H1 (cell line): ENCODE measurements at regions not wholly inside any gene's neighbourhood (a gene's known extent, or its start where the extent isn't known, plus 50 kb on each side); places are given as distances from the start of the nearest gene placed in this dataset.

Experiments
- CTCF ChIA-PET: fragments of 300-600 bp; sonication (Branson Sonifier 250); formaldehyde crosslinking; loops from one replicate; lab custom pipeline; 2021; ENCODE audit not compliant: partially characterized antibody; lab: Charles Lee
- POLR2A ChIA-PET: fragments of 300-600 bp; sonication (Branson Sonifier 250); formaldehyde crosslinking; loops from one replicate; lab custom pipeline; 2021; ENCODE audit warnings: inconsistent platforms; ENCODE audit not compliant: partially characterized antibody; lab: Charles Lee
- DNase-seq, 2 experiments: peaks; one replicate each; pipeline versions ENCODE4 v3.0.0 to v3.0.0-alpha.2; 2010 to 2022; ENCODE audit warnings: low spot score in 2 of 2, low read depth in 1 of 2, mixed read lengths in 1 of 2
- FAIRE-seq: peaks from 2 replicates; lab custom pipeline; 2011; peaks lifted over from hg19 to GRCh38; lab: Jason Lieb, UNC
- H2AFZ ChIP-seq: 2 replicates; pipeline ENCODE4 v1.8.1; 2012; ENCODE audit warnings: low read length, inconsistent platforms
- H2AK5ac ChIP-seq: 2 replicates; pipeline ENCODE4 v1.6.1; 2013; ENCODE audit warnings: low read depth, low read length
- H2BK120ac ChIP-seq: replicated peaks from 2 replicates; pipeline ENCODE3; 2013; ENCODE audit warnings: low read depth, low read length, inconsistent platforms
- H2BK12ac ChIP-seq: 2 replicates; pipeline ENCODE4 v1.6.1; 2013; ENCODE audit warnings: low read depth, low read length
- H2BK15ac ChIP-seq: 2 replicates; pipeline ENCODE4 v1.6.1; 2013; ENCODE audit warnings: low read length
- H2BK20ac ChIP-seq: 2 replicates; pipeline ENCODE4 v1.6.1; 2013; ENCODE audit warnings: low read length
- H2BK5ac ChIP-seq: 2 replicates; pipeline ENCODE4 v1.6.1; 2013; ENCODE audit warnings: low read depth, low read length
- H3K14ac ChIP-seq: 2 replicates; pipeline ENCODE4 v1.6.1; 2013; ENCODE audit warnings: inconsistent platforms; ENCODE audit not compliant: insufficient read length
- H3K18ac ChIP-seq: 2 replicates; pipeline ENCODE4 v1.6.1; 2013; ENCODE audit warnings: low read length; ENCODE audit errors: extremely low read depth
- H3K23ac ChIP-seq: 2 replicates; pipeline ENCODE4 v1.6.1; 2013; ENCODE audit warnings: inconsistent platforms; ENCODE audit not compliant: insufficient read length
- H3K23me2 ChIP-seq: 2 replicates; pipeline ENCODE4 v1.6.1; 2013; ENCODE audit warnings: low read depth, low read length
- H3K27ac ChIP-seq: 2 replicates; pipeline ENCODE4 v1.6.1; 2011; ENCODE audit warnings: low read depth, low read length, inconsistent platforms
- H3K27me3 ChIP-seq, 4 experiments: replicated peaks in 1 of 4; 1 replicate in 1 of 4; 2 replicates in 3 of 4; pipeline versions ENCODE4 v1.6.1 to v1.8.1; 2011 to 2013; ENCODE audit warnings: low read length in 3 of 4, mild to moderate bottlenecking in 3 of 4, inconsistent platforms in 2 of 4, mixed read lengths in 2 of 4, moderate library complexity in 1 of 4; ENCODE audit not compliant: control insufficient read depth in 3 of 4, insufficient read depth in 3 of 4; ENCODE audit errors: extremely low read depth in 1 of 4
- H3K36me3 ChIP-seq, 4 experiments: 2 replicates each; pipeline versions ENCODE4 v1.6.1 to v1.8.1; 2011 to 2013; ENCODE audit warnings: mild to moderate bottlenecking in 4 of 4, low read length in 3 of 4, moderate library complexity in 2 of 4, control low read depth in 1 of 4, inconsistent platforms in 1 of 4; ENCODE audit not compliant: insufficient read depth in 4 of 4, control insufficient read depth in 2 of 4
- H3K4ac ChIP-seq: replicated peaks from 2 replicates; pipeline ENCODE3; 2013; ENCODE audit warnings: low read length, low read depth, mixed read lengths, inconsistent platforms; ENCODE audit not compliant: insufficient read length
- H3K4me1 ChIP-seq, 4 experiments: replicated peaks in 1 of 4; 1 replicate in 1 of 4; 2 replicates in 3 of 4; pipeline versions ENCODE4 v1.6.1 to v1.8.1; 2011 to 2013; ENCODE audit warnings: low read length in 3 of 4, inconsistent platforms in 2 of 4, mixed read lengths in 1 of 4; ENCODE audit not compliant: insufficient read depth in 4 of 4, control insufficient read depth in 3 of 4
- H3K4me2 ChIP-seq, 2 experiments: 2 replicates each; pipeline versions ENCODE4 v1.6.1 to v1.8.1; 2011 to 2013; ENCODE audit warnings: low read depth in 2 of 2, low read length in 2 of 2, control low read depth in 1 of 2, inconsistent platforms in 1 of 2, mild to moderate bottlenecking in 1 of 2; ENCODE audit not compliant: insufficient read depth in 1 of 2
- H3K4me3 ChIP-seq, 4 experiments: fragments of 200-600, 300-600 bp in 1 of 4; sonication (generic), shearing (Covaris generic), sonication (Bioruptor Twin) in 1 of 4; 2 replicates each; pipeline versions ENCODE4 v1.5.1 to v1.8.1; 2011 to 2016; ENCODE audit warnings: low read length in 4 of 4, low read depth in 3 of 4, control low read depth in 2 of 4, inconsistent platforms in 2 of 4, mild to moderate bottlenecking in 2 of 4, mixed read lengths in 1 of 4, moderate library complexity in 1 of 4; ENCODE audit not compliant: insufficient read depth in 2 of 4; ENCODE audit errors: extremely low read depth in 1 of 4
- H3K56ac ChIP-seq: replicated peaks from 2 replicates; pipeline ENCODE3; 2013; ENCODE audit warnings: low read depth, mild to moderate bottlenecking, mixed read lengths, low read length, inconsistent platforms; ENCODE audit not compliant: insufficient read length
- H3K79me1 ChIP-seq: 2 replicates; pipeline ENCODE4 v1.6.1; 2013; ENCODE audit warnings: low read depth, low read length, control low read depth
- H3K79me2 ChIP-seq, 2 experiments: 2 replicates each; pipeline versions ENCODE4 v1.6.1 to v1.8.1; 2012 to 2013; ENCODE audit warnings: low read length in 2 of 2, mild to moderate bottlenecking in 2 of 2, inconsistent platforms in 1 of 2; ENCODE audit not compliant: insufficient read depth in 2 of 2, control insufficient read depth in 1 of 2
- H3K9ac ChIP-seq, 4 experiments: replicated peaks in 1 of 4; 1 replicate in 1 of 4; 2 replicates in 3 of 4; pipeline versions ENCODE4 v1.6.1 to v1.8.1; 2011 to 2013; ENCODE audit warnings: low read depth in 3 of 4, low read length in 3 of 4, control low read depth in 2 of 4, mild to moderate bottlenecking in 2 of 4, moderate library complexity in 2 of 4, inconsistent platforms in 1 of 4; ENCODE audit errors: extremely low read depth in 1 of 4
- H3K9me3 ChIP-seq, 2 experiments: 2 replicates each; pipeline versions ENCODE4 v1.6.1 to v1.8.1; 2012 to 2013; ENCODE audit warnings: mild to moderate bottlenecking in 2 of 2, moderate library complexity in 2 of 2, control low read depth in 1 of 2, inconsistent platforms in 1 of 2, low read depth in 1 of 2, low read length in 1 of 2, mixed read lengths in 1 of 2; ENCODE audit not compliant: insufficient read depth in 2 of 2
- H4K20me1 ChIP-seq, 2 experiments: replicated peaks in 1 of 2; 2 replicates each; pipeline versions ENCODE3 to v1.8.1; 2011 to 2013; ENCODE audit warnings: inconsistent platforms in 2 of 2, low read length in 2 of 2, mild to moderate bottlenecking in 1 of 2; ENCODE audit not compliant: insufficient read depth in 2 of 2, control insufficient read depth in 1 of 2
- H4K5ac ChIP-seq: 2 replicates; pipeline ENCODE4 v1.6.1; 2013; ENCODE audit warnings: low read length, low read depth, mixed read lengths, inconsistent platforms; ENCODE audit not compliant: insufficient read length
- H4K8ac ChIP-seq: 2 replicates; pipeline ENCODE4 v1.8.0; 2013; ENCODE audit warnings: mild to moderate bottlenecking, moderate library complexity, low read length, inconsistent platforms; ENCODE audit not compliant: insufficient read depth; ENCODE audit errors: extremely low read depth
- H4K91ac ChIP-seq: replicated peaks from 2 replicates; pipeline ENCODE3; 2013; ENCODE audit warnings: low read length, mixed read lengths, inconsistent platforms; ENCODE audit not compliant: insufficient read length
- BACH1 ChIP-seq: IDR thresholded peaks from 2 replicates; pipeline ENCODE4 v1.6.1; 2012; ENCODE audit warnings: low read length, improper control_type of control experiment
- CBX5 ChIP-seq: fragments of 300-800, 300-1000 bp; sonication (generic); IDR thresholded peaks from 2 replicates; pipeline ENCODE4 v1.7.1; 2016; ENCODE audit warnings: antibody characterized with exemption, low read length, low read depth
- CTBP2 ChIP-seq: IDR thresholded peaks from 2 replicates; pipeline ENCODE4 v1.7.0; 2011; ENCODE audit warnings: borderline replicate concordance, mild to moderate bottlenecking, moderate library complexity, mixed read lengths, low read length; ENCODE audit not compliant: insufficient read depth, insufficient read length
- EP300 ChIP-seq, 2 experiments: IDR thresholded peaks; 1 replicate in 1 of 2; 2 replicates in 1 of 2; pipeline ENCODE4 v1.6.1; 2011 to 2012; ENCODE audit warnings: low read depth in 2 of 2, low read length in 2 of 2, mild to moderate bottlenecking in 2 of 2, borderline replicate concordance in 1 of 2, inconsistent platforms in 1 of 2, moderate library complexity in 1 of 2
- EZH2 ChIP-seq: fragments of 200-600 bp; sonication (generic); IDR thresholded peaks from 2 replicates; pipeline ENCODE4 v1.7.1; 2012; ENCODE audit warnings: low read depth, mild to moderate bottlenecking, moderate library complexity, low read length, inconsistent platforms; ENCODE audit not compliant: severe bottlenecking
- HDAC6 ChIP-seq: IDR thresholded peaks from one replicate; pipeline ENCODE4 v1.7.1; 2012; ENCODE audit warnings: low read depth, mild to moderate bottlenecking, inconsistent platforms, low read length, moderate library complexity
- JUN ChIP-seq: IDR thresholded peaks from 2 replicates; pipeline ENCODE4 v1.6.1; 2011; ENCODE audit warnings: low read depth, mild to moderate bottlenecking, improper control_type of control experiment, low read length
- JUND ChIP-seq: IDR thresholded peaks from 2 replicates; pipeline ENCODE4 v1.6.1; 2011; ENCODE audit warnings: mild to moderate bottlenecking, improper control_type of control experiment, low read length
- KDM4A ChIP-seq: IDR thresholded peaks from one replicate; pipeline ENCODE4 v1.7.1; 2012; ENCODE audit warnings: low read depth, mild to moderate bottlenecking, moderate library complexity, low read length, inconsistent platforms; ENCODE audit not compliant: severe bottlenecking
- POU5F1 ChIP-seq: IDR thresholded peaks from 2 replicates; pipeline ENCODE4 v1.6.1; 2011; ENCODE audit warnings: low read depth, mild to moderate bottlenecking, low read length, moderate library complexity
- RAD21 ChIP-seq, 2 experiments: IDR thresholded peaks in 1 of 2; conservative IDR thresholded peaks in 1 of 2; 2 replicates each; pipeline ENCODE4 v1.6.1; 2011; ENCODE audit warnings: low read depth in 2 of 2, low read length in 2 of 2, improper control_type of control experiment in 1 of 2, inconsistent platforms in 1 of 2, mild to moderate bottlenecking in 1 of 2, moderate library complexity in 1 of 2
- SAP30 ChIP-seq: fragments of 300-600 bp; sonication (generic); IDR thresholded peaks from 2 replicates; pipeline ENCODE4 v1.7.1; 2012; ENCODE audit warnings: low read length, moderate library complexity, mild to moderate bottlenecking, inconsistent platforms; ENCODE audit not compliant: insufficient read depth, insufficient replicate concordance
- WGBS, 2 experiments: shearing (Covaris generic) in 1 of 2; methylation state at CpG; one replicate each; pipeline versions ENCODE4 v1.1.6 to v1.1.7; 2013 to 2015; ENCODE audit warnings: low lambda C conversion rate in 2 of 2, mixed read lengths in 2 of 2, inconsistent platforms in 1 of 2, low coverage in 1 of 2, missing lambda C conversion rate in 1 of 2; ENCODE audit not compliant: insufficient replicate concordance in 2 of 2, insufficient coverage in 1 of 2, insufficient read length in 1 of 2; ENCODE audit errors: extremely low coverage in 1 of 2, missing lambda C conversion rate in 1 of 2; 5-methylcytosine and 5-hydroxymethylcytosine counted together
- TF ChIP-seq, protein P1 (sequence below): IDR thresholded peaks from 2 replicates; pipeline ENCODE4 v1.6.1; 2011; ENCODE audit warnings: low read length, improper control_type of control experiment

GRCh38 chr1:111052246-111052645 lies 87.6 kb downstream of the DRAM2 start:
- Histone ChIP-seq H2BK5ac (no peak overlapping the region), H3K18ac (no peak overlapping the region), H2AK5ac (no peak overlapping the region), H3K79me2 (no peaks in the 10 kb centered on the region), H3K14ac (no peak overlapping the region), H3K4ac (no peak overlapping the region), H3K9ac (no peak overlapping the region), H2BK120ac (no peak overlapping the region), H2BK15ac (no peak overlapping the region), H3K36me3 (no peaks in the 10 kb centered on the region), H2BK20ac (no peak overlapping the region), H3K79me1 (no peaks in the 10 kb centered on the region), H3K9me3 (peaks cover 0 to 2% of the 10 kb centered on the region in 2 experiments; a peak in 1 of 4 replicates), H3K27me3 (no peaks in the 10 kb centered on the region), H3K4me3 (no peak overlapping the region), H3K27ac (no peak overlapping the region), H3K4me2 (no peak overlapping the region), H3K4me1 (no peaks in the 10 kb centered on the region), H3K23me2 (no peaks in the 10 kb centered on the region), H2BK12ac (no peak overlapping the region), H3K23ac (no peak overlapping the region), H4K91ac (no peak overlapping the region), H2AFZ (no peak overlapping the region), H3K56ac (no peak overlapping the region), H4K20me1 (no peaks in the 10 kb centered on the region), H4K5ac (no peak overlapping the region), H4K8ac (no peak overlapping the region)
- ChIA-PET POLR2A (interaction anchor here (0.7 kb wide), 1 partner anchor 66 kb away, joined by 3 read pairs; no protein-coding TSS in a partner anchor), CTCF (no interaction called here)
- 36% methylated on average over 1 of the region's 1 CpG; no CpG with 5 or more reads in 1 of the 2 experiments for WGBS, 2 experiments
- TF ChIP-seq KDM4A (no peak), CBX5 (no peak), EZH2 (no peak), BACH1 (no peak), JUND (no peak), EP300 (IDR thresholded peaks at IDR 0.05; ENCODE audit: borderline replicate concordance in 1 of 2, low read depth in 2 of 2, low read length in 2 of 2) (no peak), HDAC6 (no peak), CTBP2 (no peak), POU5F1 (no peak), JUN (no peak), SAP30 (no peak), RAD21 (IDR thresholded peaks at IDR 0.05 in 1 of 2, conservative IDR thresholded peaks at IDR 0.05 in 1 of 2; ENCODE audit: low read depth in 2 of 2, low read length in 2 of 2) (no peak)
- TF ChIP-seq, protein P1, sequence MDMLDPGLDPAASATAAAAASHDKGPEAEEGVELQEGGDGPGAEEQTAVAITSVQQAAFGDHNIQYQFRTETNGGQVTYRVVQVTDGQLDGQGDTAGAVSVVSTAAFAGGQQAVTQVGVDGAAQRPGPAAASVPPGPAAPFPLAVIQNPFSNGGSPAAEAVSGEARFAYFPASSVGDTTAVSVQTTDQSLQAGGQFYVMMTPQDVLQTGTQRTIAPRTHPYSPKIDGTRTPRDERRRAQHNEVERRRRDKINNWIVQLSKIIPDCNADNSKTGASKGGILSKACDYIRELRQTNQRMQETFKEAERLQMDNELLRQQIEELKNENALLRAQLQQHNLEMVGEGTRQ = no peak
- FAIRE-seq = no peak
- DNase-seq = no peak
